ENCODE measurements at regions not wholly inside any gene's neighbourhood (a gene's known extent, or its start where the extent isn't known, plus 50 kb on each side); places are given as distances from the start of the nearest gene placed in this dataset.

DNA sequence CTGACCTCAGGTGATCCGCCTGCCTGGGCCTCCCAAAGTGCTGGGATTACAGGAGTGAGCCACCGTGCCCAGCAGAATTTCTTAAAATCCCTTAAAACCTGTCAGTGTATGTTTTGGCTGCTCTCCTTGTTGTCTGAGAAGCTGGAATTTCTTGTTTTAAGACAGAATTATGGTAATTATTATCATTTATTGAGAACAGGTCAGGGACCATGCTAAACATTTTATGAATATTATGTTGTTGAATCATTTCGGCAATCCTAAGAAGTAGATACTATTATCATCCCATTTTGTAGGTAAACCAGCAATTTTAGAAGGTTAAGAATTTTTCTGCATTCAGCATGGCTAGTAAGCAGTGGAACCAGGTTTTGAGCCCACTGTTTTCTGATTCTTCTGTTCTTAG is 86.1 kb upstream of the AKIRIN2 start:
- no peaks in the 10 kb centered on the region for H3K9me3 ChIP-seq (ENCODE audit: control insufficient read depth in 2 of 2, low read length in 2 of 2)
- H3K36me3 ChIP-seq (ENCODE audit: control insufficient read depth, insufficient read depth, low read length) = no peaks in the 10 kb centered on the region
- H3K36me3 Mint-ChIP-seq = no peaks in the 10 kb centered on the region
- peaks cover 0 to 2% (median 0%) of the 10 kb centered on the region in 7 donors for H3K9me3 Mint-ChIP-seq
- peaks cover 2% of the 10 kb centered on the region for H3K27me3 ChIP-seq (ENCODE audit: control insufficient read depth, insufficient read depth, low read length)
- no peak for DNase-seq
- H3K4me3 ChIP-seq (ENCODE audit: low read depth, low read length) = no peak overlapping the region
- no peak overlapping the region for H3K4me3 Mint-ChIP-seq
- no peak overlapping the region for H3K27ac ChIP-seq (ENCODE audit: insufficient read depth, low read length, poor library complexity, severe bottlenecking)
- peaks cover 5% of the 10 kb centered on the region for H3K27me3 Mint-ChIP-seq
- no peaks in the 10 kb centered on the region for H3K4me1 Mint-ChIP-seq
- no peak overlapping the region for H3K27ac Mint-ChIP-seq
- no peaks in the 10 kb centered on the region for H3K4me1 ChIP-seq (ENCODE audit: control insufficient read depth, insufficient read depth, low read length, poor library complexity, severe bottlenecking)
- ATAC-seq (ENCODE audit: low read depth in 2 of 2) = no peak

DNA sequence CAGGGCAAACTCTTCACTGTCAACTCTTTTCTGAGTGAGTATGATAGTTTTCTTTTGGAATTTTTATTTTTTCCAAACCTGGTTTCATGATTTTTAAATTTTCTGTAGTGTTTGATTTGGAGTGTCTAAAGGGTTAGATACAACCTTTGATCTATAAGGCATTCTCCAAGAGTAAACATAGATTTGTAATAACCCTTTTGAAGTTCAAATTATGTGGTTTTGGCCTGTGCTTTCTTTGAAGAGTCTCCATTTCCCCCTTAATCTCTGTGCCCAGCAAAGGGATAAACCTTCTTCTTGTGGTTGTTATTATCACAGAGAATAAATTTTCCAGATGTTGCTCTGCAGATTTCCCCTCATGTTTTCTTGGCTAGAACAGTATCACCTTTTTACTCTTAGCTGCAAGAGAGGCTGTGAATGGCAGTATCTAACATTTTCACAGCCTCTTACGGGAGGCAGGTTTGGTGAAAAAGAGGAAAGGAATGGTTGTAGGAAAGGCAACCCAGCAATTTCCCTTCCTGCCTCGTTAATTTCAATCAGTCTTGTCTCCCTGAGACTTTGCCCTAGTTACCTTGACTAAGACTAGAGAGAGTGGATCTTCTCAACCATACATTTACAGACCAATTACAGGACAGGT is 83.3 kb upstream of the AKIRIN2 start:
- H3K4me1 ChIP-seq (ENCODE audit: control insufficient read depth, insufficient read depth, low read length, poor library complexity, severe bottlenecking) = no peaks in the 10 kb centered on the region
- H3K27me3 ChIP-seq (ENCODE audit: control insufficient read depth, insufficient read depth, low read length) = peaks cover 2% of the 10 kb centered on the region
- H3K27ac ChIP-seq (ENCODE audit: insufficient read depth, low read length, poor library complexity, severe bottlenecking) = no peak overlapping the region
- no peaks in the 10 kb centered on the region for H3K36me3 Mint-ChIP-seq
- ATAC-seq (ENCODE audit: low read depth in 2 of 2) (no peak), DNase-seq (no peak)
- H3K27ac Mint-ChIP-seq = no peak overlapping the region
- H3K27me3 Mint-ChIP-seq = peaks cover 5% of the 10 kb centered on the region
- no peaks in the 10 kb centered on the region for H3K9me3 ChIP-seq (ENCODE audit: control insufficient read depth in 2 of 2, low read length in 2 of 2)
- peaks cover 0 to 2% (median 0%) of the 10 kb centered on the region in 7 donors for H3K9me3 Mint-ChIP-seq
- no peaks in the 10 kb centered on the region for H3K4me1 Mint-ChIP-seq
- H3K4me3 Mint-ChIP-seq = no peak overlapping the region
- H3K4me3 ChIP-seq (ENCODE audit: low read depth, low read length) = no peak overlapping the region
- H3K36me3 ChIP-seq (ENCODE audit: control insufficient read depth, insufficient read depth, low read length) = no peaks in the 10 kb centered on the region

DNA sequence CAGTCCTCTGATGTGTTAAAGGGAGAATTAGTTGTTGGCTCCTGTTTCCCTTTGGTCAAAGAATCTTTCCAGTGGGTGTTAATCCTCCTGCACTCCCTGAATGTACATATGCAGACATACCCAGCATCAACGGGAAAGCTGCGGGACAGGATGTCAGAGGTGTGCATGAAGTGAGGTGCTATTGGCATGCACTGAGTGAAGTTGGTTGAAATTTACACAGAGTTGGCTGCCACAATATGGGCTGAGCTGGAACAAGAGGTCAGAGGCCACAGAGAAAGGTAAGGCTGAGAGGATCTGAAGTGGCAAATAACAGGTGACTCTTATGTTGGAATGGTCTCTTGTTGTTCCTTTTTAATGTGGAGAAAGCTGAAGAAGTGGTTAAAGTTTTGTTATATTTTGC is 82.7 kb upstream of the AKIRIN2 start:
- Mint-ChIP-seq H3K36me3 (no peaks in the 10 kb centered on the region), H3K27ac (no peak overlapping the region), H3K9me3 (peaks cover 0 to 2% (median 0%) of the 10 kb centered on the region in 7 donors), H3K4me3 (no peak overlapping the region), H3K27me3 (peaks cover 5% of the 10 kb centered on the region), H3K4me1 (no peaks in the 10 kb centered on the region)
- H3K27ac ChIP-seq (ENCODE audit: insufficient read depth, low read length, poor library complexity, severe bottlenecking) = no peak overlapping the region
- H3K36me3 ChIP-seq (ENCODE audit: control insufficient read depth, insufficient read depth, low read length) = no peaks in the 10 kb centered on the region
- ATAC-seq (ENCODE audit: low read depth in 2 of 2) (no peak), DNase-seq (no peak)
- no peaks in the 10 kb centered on the region for H3K4me1 ChIP-seq (ENCODE audit: control insufficient read depth, insufficient read depth, low read length, poor library complexity, severe bottlenecking)
- peaks cover 2% of the 10 kb centered on the region for H3K27me3 ChIP-seq (ENCODE audit: control insufficient read depth, insufficient read depth, low read length)
- H3K9me3 ChIP-seq (ENCODE audit: control insufficient read depth in 2 of 2, low read length in 2 of 2) = no peaks in the 10 kb centered on the region
- H3K4me3 ChIP-seq (ENCODE audit: low read depth, low read length) = no peak overlapping the region

DNA sequence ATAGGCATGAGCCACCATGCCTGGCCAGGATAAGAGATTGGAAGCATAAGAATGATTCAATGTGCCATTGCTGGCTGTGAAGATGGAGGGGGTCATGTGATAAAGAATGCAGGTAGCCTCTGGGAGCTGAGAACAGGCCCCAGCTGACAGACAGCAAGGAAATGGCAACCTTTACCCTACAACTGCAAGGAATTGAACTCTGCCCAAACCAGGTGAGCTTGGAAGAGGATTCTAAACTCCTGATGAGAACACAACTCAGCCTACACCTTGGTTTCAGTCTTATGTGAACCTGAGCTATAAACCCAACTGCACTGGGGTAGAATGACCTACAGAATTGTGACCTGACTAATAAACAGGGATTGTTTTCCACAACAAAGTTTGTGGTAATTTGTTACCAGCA is 82.0 kb upstream of the AKIRIN2 start:
- Mint-ChIP-seq H3K36me3 (no peaks in the 10 kb centered on the region), H3K27me3 (peaks cover 5% of the 10 kb centered on the region), H3K4me1 (no peaks in the 10 kb centered on the region), H3K4me3 (no peak overlapping the region), H3K9me3 (peaks cover 0 to 2% (median 0%) of the 10 kb centered on the region in 7 donors), H3K27ac (no peak overlapping the region)
- DNase-seq (no peak), ATAC-seq (ENCODE audit: low read depth in 2 of 2) (no peak)
- peaks cover 2% of the 10 kb centered on the region for H3K27me3 ChIP-seq (ENCODE audit: control insufficient read depth, insufficient read depth, low read length)
- no peak overlapping the region for H3K4me3 ChIP-seq (ENCODE audit: low read depth, low read length)
- H3K4me1 ChIP-seq (ENCODE audit: control insufficient read depth, insufficient read depth, low read length, poor library complexity, severe bottlenecking) = no peaks in the 10 kb centered on the region
- H3K9me3 ChIP-seq (ENCODE audit: control insufficient read depth in 2 of 2, low read length in 2 of 2) = no peaks in the 10 kb centered on the region
- H3K27ac ChIP-seq (ENCODE audit: insufficient read depth, low read length, poor library complexity, severe bottlenecking) = no peak overlapping the region
- no peaks in the 10 kb centered on the region for H3K36me3 ChIP-seq (ENCODE audit: control insufficient read depth, insufficient read depth, low read length)

DNA sequence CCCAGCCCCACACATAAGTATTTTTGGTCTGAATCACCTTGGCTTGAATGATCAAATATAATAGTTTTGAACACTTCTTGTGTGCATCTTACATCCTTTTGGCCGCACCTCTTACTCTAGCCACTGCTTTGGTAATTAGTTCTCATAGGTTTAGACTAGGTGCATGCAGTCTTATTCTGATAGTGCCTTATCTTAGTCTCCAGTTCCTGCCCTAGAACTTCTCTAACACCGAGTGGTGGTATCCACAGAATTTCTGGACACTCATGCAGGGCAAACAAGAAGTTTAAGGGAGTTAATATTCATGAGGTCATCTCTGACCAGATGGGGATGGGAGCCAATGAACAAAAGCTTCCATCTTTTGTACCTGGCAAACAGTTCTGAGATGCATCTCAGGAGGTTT is 77.5 kb upstream of the AKIRIN2 start:
- Mint-ChIP-seq H3K36me3 (no peaks in the 10 kb centered on the region), H3K4me1 (no peaks in the 10 kb centered on the region), H3K4me3 (no peak overlapping the region), H3K27me3 (peaks cover 4% of the 10 kb centered on the region), H3K9me3 (peaks cover 0 to 3% (median 0%) of the 10 kb centered on the region in 7 donors), H3K27ac (no peak overlapping the region)
- Histone ChIP-seq H3K4me3 (ENCODE audit: low read depth, low read length) (no peak overlapping the region), H3K27me3 (ENCODE audit: control insufficient read depth, insufficient read depth, low read length) (no peaks in the 10 kb centered on the region), H3K36me3 (ENCODE audit: control insufficient read depth, insufficient read depth, low read length) (no peaks in the 10 kb centered on the region), H3K4me1 (ENCODE audit: control insufficient read depth, insufficient read depth, low read length, poor library complexity, severe bottlenecking) (no peaks in the 10 kb centered on the region), H3K27ac (ENCODE audit: insufficient read depth, low read length, poor library complexity, severe bottlenecking) (no peak overlapping the region), H3K9me3 (ENCODE audit: control insufficient read depth in 2 of 2, low read length in 2 of 2) (no peaks in the 10 kb centered on the region)
- DNase-seq (no peak), ATAC-seq (ENCODE audit: low read depth in 2 of 2) (no peak)

DNA sequence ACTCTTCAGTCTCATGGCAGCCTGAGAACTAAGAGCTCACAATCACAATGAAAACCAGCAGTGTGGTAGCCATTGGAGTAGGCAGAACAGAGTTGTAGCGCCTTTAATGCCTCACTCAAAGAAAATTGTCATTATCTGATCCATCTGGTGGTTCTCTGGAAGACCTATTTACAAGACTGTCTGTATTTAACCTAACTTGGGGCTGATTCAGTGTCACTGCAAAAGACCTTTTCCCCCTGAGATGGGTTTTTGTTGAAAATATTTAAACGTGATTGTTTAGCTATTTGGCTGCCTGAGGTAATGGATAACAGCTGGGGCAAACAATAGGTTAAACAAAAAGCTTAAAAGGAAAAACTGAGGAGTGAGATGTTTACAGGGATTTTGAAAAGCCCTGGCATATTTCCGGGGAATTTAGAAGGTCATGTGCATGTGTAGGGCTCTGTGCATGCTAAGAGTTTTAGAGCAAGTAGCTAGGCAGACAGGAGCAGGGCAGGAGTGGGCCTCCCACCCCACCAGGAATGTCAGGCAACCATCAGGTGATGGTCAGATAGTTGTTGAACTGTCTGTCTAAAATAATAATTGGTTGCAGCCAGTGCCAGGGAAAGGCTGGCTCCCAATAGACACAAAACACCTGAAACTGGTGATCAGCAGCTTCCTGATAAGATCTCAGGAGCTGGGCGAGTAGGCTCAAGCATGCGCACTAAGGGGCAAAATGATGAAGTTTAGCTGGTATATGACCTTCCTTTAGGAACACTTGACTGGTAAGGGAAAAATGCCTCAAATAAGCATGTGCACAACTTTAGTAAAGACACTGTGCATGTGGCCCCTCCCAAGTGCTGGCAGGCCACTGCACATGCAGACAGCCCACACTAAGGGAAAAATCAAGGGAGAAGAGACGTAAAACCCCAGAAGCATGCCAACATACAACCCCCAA is 70.8 kb upstream of the AKIRIN2 start:
- H3K27me3 Mint-ChIP-seq = peaks cover 13% of the 10 kb centered on the region
- Histone ChIP-seq H3K36me3 (ENCODE audit: control insufficient read depth, insufficient read depth, low read length) (no peaks in the 10 kb centered on the region), H3K4me3 (ENCODE audit: low read depth, low read length) (no peak overlapping the region), H3K27me3 (ENCODE audit: control insufficient read depth, insufficient read depth, low read length) (no peaks in the 10 kb centered on the region), H3K27ac (ENCODE audit: insufficient read depth, low read length, poor library complexity, severe bottlenecking) (no peak overlapping the region), H3K9me3 (ENCODE audit: control insufficient read depth in 2 of 2, low read length in 2 of 2) (no peaks in the 10 kb centered on the region), H3K4me1 (ENCODE audit: control insufficient read depth, insufficient read depth, low read length, poor library complexity, severe bottlenecking) (no peaks in the 10 kb centered on the region)
- DNase-seq (no peak), ATAC-seq (ENCODE audit: low read depth in 2 of 2) (no peak)
- H3K27ac Mint-ChIP-seq = no peak overlapping the region
- no peak overlapping the region for H3K4me3 Mint-ChIP-seq
- no peaks in the 10 kb centered on the region for H3K4me1 Mint-ChIP-seq
- no peaks in the 10 kb centered on the region for H3K36me3 Mint-ChIP-seq
- peaks cover 0 to 4% (median 1%) of the 10 kb centered on the region in 7 donors for H3K9me3 Mint-ChIP-seq

DNA sequence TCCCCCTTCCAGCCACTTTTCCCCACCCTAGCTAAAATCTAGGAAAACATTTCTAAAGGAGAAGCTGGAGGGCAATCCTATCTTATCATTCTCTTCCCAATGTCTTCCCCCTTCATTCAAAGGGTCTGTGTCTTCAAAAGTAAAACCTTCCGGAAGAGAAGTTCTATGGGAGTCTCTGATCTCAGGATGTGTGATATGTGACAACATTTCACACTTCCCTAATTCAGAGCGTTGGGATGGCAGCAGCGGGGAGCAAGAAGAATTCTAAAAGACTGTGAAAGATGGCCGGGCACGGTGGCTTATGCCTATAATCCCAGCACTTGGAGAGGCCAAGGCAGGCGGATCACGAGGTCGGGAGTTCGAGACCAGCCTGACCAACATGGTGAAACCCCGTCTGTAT is 65.4 kb upstream of the AKIRIN2 start:
- H3K27ac Mint-ChIP-seq = no peak overlapping the region
- no peak overlapping the region for H3K27ac ChIP-seq (ENCODE audit: insufficient read depth, low read length, poor library complexity, severe bottlenecking)
- H3K27me3 Mint-ChIP-seq = peaks cover 4% of the 10 kb centered on the region
- H3K36me3 Mint-ChIP-seq = no peaks in the 10 kb centered on the region
- no peaks in the 10 kb centered on the region for H3K27me3 ChIP-seq (ENCODE audit: control insufficient read depth, insufficient read depth, low read length)
- H3K9me3 ChIP-seq (ENCODE audit: control insufficient read depth in 2 of 2, low read length in 2 of 2) = no peaks in the 10 kb centered on the region
- H3K4me1 Mint-ChIP-seq = peaks cover 0 to 3% (median 1%) of the 10 kb centered on the region in 4 donors
- H3K4me3 Mint-ChIP-seq = no peak overlapping the region
- H3K9me3 Mint-ChIP-seq = peaks cover 0 to 2% (median 1%) of the 10 kb centered on the region in 7 donors
- no peaks in the 10 kb centered on the region for H3K36me3 ChIP-seq (ENCODE audit: control insufficient read depth, insufficient read depth, low read length)
- ATAC-seq (ENCODE audit: low read depth in 2 of 2) (no peak), DNase-seq (no peak)
- H3K4me1 ChIP-seq (ENCODE audit: control insufficient read depth, insufficient read depth, low read length, poor library complexity, severe bottlenecking) = no peaks in the 10 kb centered on the region
- H3K4me3 ChIP-seq (ENCODE audit: low read depth, low read length) = no peak overlapping the region
